ENCODE measurements at regions not wholly inside any gene's neighbourhood (a gene's known extent, or its start where the extent isn't known, plus 50 kb on each side); places are given as distances from the start of the nearest gene placed in this dataset.

GRCh38 chr4:124322234-124323065, 390.1 kb downstream of the ANKRD50 start:
- no peaks in the 10 kb centered on the region for H3K9me3 ChIP-seq
- H3K27ac ChIP-seq: no peak overlapping the region
- WGBS (ENCODE audit: insufficient coverage, low coverage, low lambda C conversion rate, missing lambda C conversion rate): 37% methylated on average over 8 of the region's 8 CpGs
- TF ChIP-seq POLR2A (IDR thresholded peaks at IDR 0.05) (no peak), CTCF (IDR thresholded peaks at IDR 0.05) (peak; percentile 50 to 63 (median 58))
- no peaks in the 10 kb centered on the region for H3K36me3 ChIP-seq
- no peaks in the 10 kb centered on the region for H3K27me3 ChIP-seq
- intact Hi-C loops (cut with DNase I): no loop called here
- ATAC-seq (peak; percentile 47 to 61 (median 58)), DNase-seq (no peak)
- H3K4me3 ChIP-seq: no peak overlapping the region
- H3K4me1 ChIP-seq: no peaks in the 10 kb centered on the region

- no peak for ATAC-seq
- intact Hi-C loops (cut with DNase I): no loop called here
Measured at GRCh38 chr4:124325690-124326089, 386.8 kb downstream of the ANKRD50 start.

GRCh38 chr4:124329134-124329533, 383.4 kb downstream of the ANKRD50 start:
- Histone ChIP-seq H3K27me3 (no peaks in the 10 kb centered on the region), H3K4me3 (no peak overlapping the region), H3K9me3 (no peaks in the 10 kb centered on the region), H3K27ac (no peak overlapping the region), H3K4me1 (no peaks in the 10 kb centered on the region), H3K36me3 (no peaks in the 10 kb centered on the region)
- DNase-seq (no peak), ATAC-seq (no peak)
- no peak for TF ChIP-seq CTCF (IDR thresholded peaks at IDR 0.05)
- intact Hi-C loops (cut with DNase I): no loop called here

More at GRCh38 chr4:124325690-124326089, 386.8 kb downstream of the ANKRD50 start:
- Histone ChIP-seq H3K4me3 (no peak overlapping the region), H3K27ac (no peak overlapping the region), H3K9me3 (no peaks in the 10 kb centered on the region), H3K4me1 (no peaks in the 10 kb centered on the region), H3K36me3 (no peaks in the 10 kb centered on the region), H3K27me3 (no peaks in the 10 kb centered on the region)
- TF ChIP-seq POLR2A (IDR thresholded peaks at IDR 0.05): no peak
- no peak for TF ChIP-seq CTCF (IDR thresholded peaks at IDR 0.05)
- no peak for DNase-seq

- Histone ChIP-seq H3K36me3 (no peaks in the 10 kb centered on the region), H3K27me3 (no peaks in the 10 kb centered on the region), H3K27ac (no peak overlapping the region), H3K4me1 (no peaks in the 10 kb centered on the region), H3K9me3 (no peaks in the 10 kb centered on the region), H3K4me3 (no peak overlapping the region)
- DNase-seq: no peak
- no peak for TF ChIP-seq POLR2A (IDR thresholded peaks at IDR 0.05)
- peak; percentile 36 to 59 (median 56) for ATAC-seq
- intact Hi-C loops (cut with DNase I): no loop called here
- 31% methylated on average over 3 of the region's 3 CpGs for WGBS (ENCODE audit: insufficient coverage, low coverage, low lambda C conversion rate, missing lambda C conversion rate)
Measured at GRCh38 chr4:124330045-124330444, 382.5 kb downstream of the ANKRD50 start.

- Histone ChIP-seq H3K27me3 (no peaks in the 10 kb centered on the region), H3K9me3 (no peaks in the 10 kb centered on the region), H3K4me3 (no peak overlapping the region), H3K36me3 (no peaks in the 10 kb centered on the region), H3K27ac (no peak overlapping the region), H3K4me1 (no peaks in the 10 kb centered on the region)
- DNase-seq: no peak
- intact Hi-C loops (cut with DNase I): no loop called here
- 92% methylated on average over 1 of the region's 1 CpG for WGBS (ENCODE audit: insufficient coverage, low coverage, low lambda C conversion rate, missing lambda C conversion rate)
- no peak for ATAC-seq
- TF ChIP-seq CTCF (IDR thresholded peaks at IDR 0.05) (no peak), POLR2A (IDR thresholded peaks at IDR 0.05) (no peak)
Measured at GRCh38 chr4:124331781-124332180, 380.8 kb downstream of the ANKRD50 start.
